ENCODE measurements at regions not wholly inside any gene's neighbourhood (a gene's known extent, or its start where the extent isn't known, plus 50 kb on each side); places are given as distances from the start of the nearest gene placed in this dataset.
"Not testable (repeated sequence)": the region's sequence is repeated elsewhere in the genome, so short reads cannot be mapped to it uniquely, and the experiment has no call there.

- DNase-seq (ENCODE audit: low read depth in 2 of 3, low spot score in 2 of 3): no peak
Observed at GRCh38 chr13:21872795-21873194, 201.9 kb downstream of the FGF9 start.

- DNase-seq (ENCODE audit: low read depth in 2 of 3, low spot score in 2 of 3): no peak
Observed at GRCh38 chr13:21875116-21875515, 204.2 kb downstream of the FGF9 start.

GRCh38 chr13:21879263-21879914 is 208.5 kb downstream of the FGF9 start:
- no peak for DNase-seq (ENCODE audit: low read depth in 2 of 3, low spot score in 2 of 3)

GRCh38 chr13:21882766-21883165 is 211.9 kb downstream of the FGF9 start:
- no peak for DNase-seq (ENCODE audit: low read depth in 2 of 3, low spot score in 2 of 3)

- no peak for DNase-seq (ENCODE audit: low read depth in 2 of 3, low spot score in 2 of 3)
Observed at GRCh38 chr13:21883713-21884112, 212.8 kb downstream of the FGF9 start.

GRCh38 chr13:21884299-21884909 is 213.5 kb downstream of the FGF9 start:
- no peak for DNase-seq (ENCODE audit: low read depth in 2 of 3, low spot score in 2 of 3)

GRCh38 chr13:21884965-21885567 is 214.2 kb downstream of the FGF9 start:
- DNase-seq (ENCODE audit: low read depth in 2 of 3, low spot score in 2 of 3): peak in 1 of 3 donors; percentile 66

GRCh38 chr13:21885714-21886224 is 214.9 kb downstream of the FGF9 start:
- no peak for DNase-seq (ENCODE audit: low read depth in 2 of 3, low spot score in 2 of 3)

- DNase-seq (ENCODE audit: low read depth in 2 of 3, low spot score in 2 of 3): no peak
Observed at GRCh38 chr13:21889651-21890050, 218.8 kb downstream of the FGF9 start.

- DNase-seq (ENCODE audit: low read depth in 2 of 3, low spot score in 2 of 3): not testable (repeated sequence)
Observed at GRCh38 chr13:21890220-21890619, 219.3 kb downstream of the FGF9 start.

GRCh38 chr13:21894091-21894490 is 223.2 kb downstream of the FGF9 start:
- peak in 1 of 3 donors; percentile 15 for DNase-seq (ENCODE audit: low read depth in 2 of 3, low spot score in 2 of 3)

- no peak for DNase-seq (ENCODE audit: low read depth in 2 of 3, low spot score in 2 of 3)
Observed at GRCh38 chr13:21894703-21895699, 224.1 kb downstream of the FGF9 start.

GRCh38 chr13:21895779-21896178 is 224.9 kb downstream of the FGF9 start:
- no peak for DNase-seq (ENCODE audit: low read depth in 2 of 3, low spot score in 2 of 3)

GRCh38 chr13:21897161-21897560 is 226.3 kb downstream of the FGF9 start:
- no peak for DNase-seq (ENCODE audit: low read depth in 2 of 3, low spot score in 2 of 3)

GRCh38 chr13:21898459-21898858 is 227.6 kb downstream of the FGF9 start:
- no peak for DNase-seq (ENCODE audit: low read depth in 2 of 3, low spot score in 2 of 3)

- DNase-seq (ENCODE audit: low read depth in 2 of 3, low spot score in 2 of 3): no peak
Observed at GRCh38 chr13:21898945-21899344, 228.1 kb downstream of the FGF9 start.

GRCh38 chr13:21901336-21901735 is 230.5 kb downstream of the FGF9 start:
- DNase-seq (ENCODE audit: low read depth in 2 of 3, low spot score in 2 of 3): no peak

- DNase-seq (ENCODE audit: low read depth in 2 of 3, low spot score in 2 of 3): no peak
Observed at GRCh38 chr13:21901811-21902708, 231.2 kb downstream of the FGF9 start.

GRCh38 chr13:21902709-21903098 is 231.8 kb downstream of the FGF9 start:
- DNase-seq (ENCODE audit: low read depth in 2 of 3, low spot score in 2 of 3): no peak

GRCh38 chr13:21905486-21905885 is 234.6 kb downstream of the FGF9 start:
- DNase-seq (ENCODE audit: low read depth in 2 of 3, low spot score in 2 of 3): no peak
